CD4-positive, alpha-beta T cell (primary cell): ENCODE measurements at regions not wholly inside any gene's neighbourhood (a gene's known extent, or its start where the extent isn't known, plus 50 kb on each side); places are given as distances from the start of the nearest gene placed in this dataset.

Source experiments
- ATAC-seq: fragments of 200-7000 bp; cut with Tn5 transposase; one replicate; pipeline ENCODE4 v1.10.0; 2022; ENCODE audit warnings: mild to moderate bottlenecking; ENCODE audit not compliant: poor library complexity
- CTCF ChIA-PET: fragments of 350-600 bp; sonication (Branson Sonifier 250); formaldehyde crosslinking; loops from one replicate; lab custom pipeline; 2021; ENCODE audit warnings: antibody characterized with exemption, inconsistent platforms; lab: Charles Lee
- POLR2A ChIA-PET: fragments of 350-600 bp; sonication (Branson Sonifier 250); formaldehyde crosslinking; loops from one replicate; lab custom pipeline; 2021; ENCODE audit warnings: antibody characterized with exemption, inconsistent platforms; lab: Charles Lee
- DNase-seq, 14 experiments: peaks; one replicate each; pipeline ENCODE4 v3.0.0-alpha.2; 2013 to 2020; ENCODE audit warnings: mixed read lengths in 2 of 14
- H3K27ac ChIP-seq, 2 donors: one replicate each; pipeline versions ENCODE4 v1.5.1 to v1.7.0; 2013; ENCODE audit warnings: low read length in 2 of 2, low read depth in 1 of 2, mild to moderate bottlenecking in 1 of 2
- H3K27me3 ChIP-seq, 2 experiments: 1 replicate in 1 of 2; 2 replicates in 1 of 2; pipeline versions ENCODE4 v1.6.1 to v1.7.0; 2013; ENCODE audit warnings: low read length in 2 of 2, control low read depth in 1 of 2, mild to moderate bottlenecking in 1 of 2, moderate library complexity in 1 of 2; ENCODE audit not compliant: insufficient read depth in 2 of 2, control insufficient read depth in 1 of 2
- H3K36me3 ChIP-seq: one replicate; pipeline ENCODE4 v1.6.1; 2013; ENCODE audit warnings: low read length, control low read depth; ENCODE audit not compliant: insufficient read depth
- H3K4me1 ChIP-seq: one replicate; pipeline ENCODE4 v1.6.1; 2013; ENCODE audit warnings: low read length, control low read depth; ENCODE audit not compliant: insufficient read depth
- H3K4me3 ChIP-seq: one replicate; pipeline ENCODE4 v1.5.1; 2013; ENCODE audit warnings: mild to moderate bottlenecking, low read length, moderate library complexity
- H3K9me3 ChIP-seq, 2 experiments: 1 replicate in 1 of 2; 2 replicates in 1 of 2; pipeline versions ENCODE4 v1.6.1 to v1.7.0; 2013; ENCODE audit warnings: low read length in 2 of 2, mild to moderate bottlenecking in 2 of 2, control low read depth in 1 of 2, moderate library complexity in 1 of 2; ENCODE audit not compliant: control insufficient read depth in 1 of 2, insufficient read depth in 1 of 2
- H3K27ac Mint-ChIP-seq: one replicate; pipeline ENCODE4 v1.8.0; 2020; ENCODE audit warnings: mixed read lengths
- H3K27me3 Mint-ChIP-seq: one replicate; pipeline ENCODE4 v1.8.0; 2021; ENCODE audit warnings: mixed read lengths
- H3K36me3 Mint-ChIP-seq: one replicate; pipeline ENCODE4 v1.8.0; 2021; ENCODE audit warnings: low read depth, mixed read lengths
- H3K4me1 Mint-ChIP-seq: one replicate; pipeline ENCODE4 v1.8.0; 2021; ENCODE audit warnings: low read depth, mixed read lengths
- H3K4me3 Mint-ChIP-seq: one replicate; pipeline ENCODE4 v1.8.0; 2020; ENCODE audit warnings: mild to moderate bottlenecking, mixed read lengths
- H3K9me3 Mint-ChIP-seq: one replicate; pipeline ENCODE4 v1.8.0; 2020; ENCODE audit warnings: mixed read lengths
- CTCF ChIP-seq: fragments of 200-600 bp; IDR thresholded peaks from one replicate; pipeline ENCODE4 v1.8.0; 2022; ENCODE audit warnings: antibody characterized with exemption, mild to moderate bottlenecking
- intact Hi-C, 2 experiments: fragments of 100-400 bp; cut with DNase I in 1 of 2; cut with micrococcal nuclease in 1 of 2; formaldehyde crosslinking; loops; one replicate each; pipeline versions ENCODE4 v1.15.1 to v1.9.0; 2023 to 2025; cut with DNase I, micrococcal nuclease

DNA sequence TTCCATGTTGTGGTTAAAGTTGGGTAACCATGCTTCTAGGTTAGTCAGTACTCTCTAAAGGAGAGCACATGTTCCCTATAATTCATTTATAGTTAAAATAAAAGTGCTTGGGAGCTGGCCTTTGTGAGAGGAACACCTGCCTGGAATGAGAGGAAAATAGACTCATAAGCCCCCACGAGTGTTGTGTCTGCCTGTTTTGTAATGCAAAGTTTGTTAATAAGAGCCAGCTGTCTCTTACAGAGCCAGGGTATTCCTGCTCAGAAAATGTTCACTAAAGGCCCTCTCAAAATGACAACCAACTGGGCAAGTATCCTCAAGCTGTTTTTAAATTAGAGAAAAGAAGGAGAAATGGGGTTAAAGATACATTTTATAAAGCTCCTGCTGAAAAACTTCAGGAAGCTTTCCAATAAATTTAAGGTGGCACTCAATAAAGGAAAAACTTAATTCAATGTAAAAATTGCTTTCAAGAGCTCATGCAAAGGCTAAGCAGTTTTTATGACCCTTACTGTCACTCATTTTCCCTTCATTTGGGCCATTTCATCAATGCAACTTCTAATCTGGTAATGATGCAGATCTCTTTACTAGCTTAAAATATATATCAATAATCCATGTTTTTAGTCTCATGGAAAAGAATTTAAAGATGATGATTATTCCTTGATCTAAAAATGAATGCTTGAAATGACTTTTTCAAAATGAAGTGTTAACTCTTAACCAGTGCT is 793.6 kb downstream of the STPG2 start:
- DNase-seq = no peak
- Mint-ChIP-seq H3K4me1 (no peaks in the 10 kb centered on the region), H3K27me3 (no peaks in the 10 kb centered on the region), H3K36me3 (no peaks in the 10 kb centered on the region), H3K4me3 (no peak overlapping the region), H3K27ac (no peak overlapping the region), H3K9me3 (peaks cover 12% of the 10 kb centered on the region)
- no peak for ATAC-seq
- no peaks in the 10 kb centered on the region for H3K36me3 ChIP-seq
- intact Hi-C loops = no loop called here
- no peak overlapping the region for H3K4me3 ChIP-seq
- ChIA-PET CTCF (no interaction called here), POLR2A (no interaction called here)
- H3K27me3 ChIP-seq = no peaks in the 10 kb centered on the region
- H3K27ac ChIP-seq = no peak overlapping the region
- TF ChIP-seq CTCF = no peak
- no peaks in the 10 kb centered on the region for H3K9me3 ChIP-seq
- H3K4me1 ChIP-seq = no peaks in the 10 kb centered on the region

GRCh38 chr4:97353876-97354275 is 789.4 kb downstream of the STPG2 start:
- Histone ChIP-seq H3K4me3 (no peak overlapping the region), H3K27ac (no peak overlapping the region), H3K27me3 (no peaks in the 10 kb centered on the region), H3K36me3 (no peaks in the 10 kb centered on the region), H3K4me1 (no peaks in the 10 kb centered on the region), H3K9me3 (peaks cover 0 to 9% of the 10 kb centered on the region in 2 experiments)
- CTCF ChIA-PET = no interaction called here
- H3K4me3 Mint-ChIP-seq = no peak overlapping the region
- H3K27me3 Mint-ChIP-seq = no peaks in the 10 kb centered on the region
- DNase-seq (no peak), ATAC-seq (no peak)
- H3K9me3 Mint-ChIP-seq = peaks cover 26% of the 10 kb centered on the region
- POLR2A ChIA-PET = no interaction called here
- H3K4me1 Mint-ChIP-seq = no peaks in the 10 kb centered on the region
- no peaks in the 10 kb centered on the region for H3K36me3 Mint-ChIP-seq
- no peak overlapping the region for H3K27ac Mint-ChIP-seq
- intact Hi-C loops = no loop called here
- no peak for TF ChIP-seq CTCF

DNA sequence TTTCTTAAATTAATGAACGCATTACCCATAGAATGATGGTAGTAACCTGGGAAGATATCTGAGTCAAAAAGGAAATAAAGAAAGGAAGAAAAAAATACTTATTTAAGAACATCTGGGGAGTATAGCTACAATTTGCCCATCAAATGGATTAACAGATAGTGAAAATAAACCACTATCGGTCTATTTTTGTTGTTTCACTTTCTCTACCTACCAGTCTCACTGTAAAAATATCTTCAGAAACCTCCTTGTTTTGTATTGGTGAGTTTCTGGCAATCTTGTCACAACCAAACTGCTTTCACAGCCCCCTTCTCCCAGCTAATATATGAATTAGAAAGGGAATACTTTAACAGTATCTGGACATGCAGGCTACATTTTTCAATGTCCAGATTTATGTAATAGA is 783.5 kb downstream of the STPG2 start:
- ChIA-PET POLR2A (no interaction called here), CTCF (no interaction called here)
- Mint-ChIP-seq H3K27me3 (no peaks in the 10 kb centered on the region), H3K4me3 (no peak overlapping the region), H3K9me3 (peaks cover 23% of the 10 kb centered on the region), H3K4me1 (no peaks in the 10 kb centered on the region), H3K27ac (no peak overlapping the region), H3K36me3 (no peaks in the 10 kb centered on the region)
- no peaks in the 10 kb centered on the region for H3K27me3 ChIP-seq
- TF ChIP-seq CTCF = no peak
- no peaks in the 10 kb centered on the region for H3K4me1 ChIP-seq
- no peaks in the 10 kb centered on the region for H3K36me3 ChIP-seq
- no peak overlapping the region for H3K4me3 ChIP-seq
- no peak overlapping the region for H3K27ac ChIP-seq
- intact Hi-C loops = no loop called here
- DNase-seq (no peak), ATAC-seq (no peak)
- peaks cover 0 to 9% of the 10 kb centered on the region in 2 experiments for H3K9me3 ChIP-seq
